NCI-H2196 (cell line): ENCODE measurements at regions not wholly inside any gene's neighbourhood (a gene's known extent, or its start where the extent isn't known, plus 50 kb on each side); places are given as distances from the start of the nearest gene placed in this dataset.
A peak's percentile ranks its signal among the peaks of the same experiment; 100 is the strongest.

Experiments used
- DNase-seq: peaks from one replicate; lab custom pipeline; 2025; ENCODE audit not compliant: unreplicated experiment; lab: John Stamatoyannopoulos, UW

GRCh38 chr2:71816815-71817214 lies 330.8 kb downstream of the CYP26B1 start:
- no peak for DNase-seq

GRCh38 chr2:71815701-71816474 lies 331.8 kb downstream of the CYP26B1 start:
- no peak for DNase-seq

GRCh38 chr2:71814885-71815284 lies 332.8 kb downstream of the CYP26B1 start:
- no peak for DNase-seq

GRCh38 chr2:71813807-71814470 lies 333.7 kb downstream of the CYP26B1 start:
- DNase-seq: no peak

- DNase-seq: no peak
Measured at GRCh38 chr2:71813315-71813714, 334.3 kb downstream of the CYP26B1 start.

- DNase-seq: no peak
Measured at GRCh38 chr2:71812736-71813135, 334.9 kb downstream of the CYP26B1 start.

GRCh38 chr2:71811726-71812125 lies 335.9 kb downstream of the CYP26B1 start:
- DNase-seq: no peak

GRCh38 chr2:71811157-71811556 lies 336.5 kb downstream of the CYP26B1 start:
- no peak for DNase-seq

- no peak for DNase-seq
Measured at GRCh38 chr2:71807581-71808451, 339.8 kb downstream of the CYP26B1 start.

GRCh38 chr2:71806432-71806831 lies 341.2 kb downstream of the CYP26B1 start:
- DNase-seq: no peak

- no peak for DNase-seq
Measured at GRCh38 chr2:71804281-71804751, 343.3 kb downstream of the CYP26B1 start.

- no peak for DNase-seq
Measured at GRCh38 chr2:71803398-71803797, 344.3 kb downstream of the CYP26B1 start.

- no peak for DNase-seq
Measured at GRCh38 chr2:71802556-71802955, 345.1 kb downstream of the CYP26B1 start.

GRCh38 chr2:71801969-71802368 lies 345.7 kb downstream of the CYP26B1 start:
- DNase-seq: no peak

- no peak for DNase-seq
Measured at GRCh38 chr2:71801556-71801955, 346.1 kb downstream of the CYP26B1 start.

- DNase-seq: no peak
Measured at GRCh38 chr2:71800851-71801250, 346.8 kb downstream of the CYP26B1 start.

GRCh38 chr2:71800106-71800809 lies 346.9 kb downstream of the DYSF start:
- DNase-seq: no peak

- no peak for DNase-seq
Measured at GRCh38 chr2:71799013-71799575, 345.7 kb downstream of the DYSF start.

GRCh38 chr2:71798266-71799012 lies 345.1 kb downstream of the DYSF start:
- peak; percentile 12 for DNase-seq
